ENCODE measurements at regions not wholly inside any gene's neighbourhood (a gene's known extent, or its start where the extent isn't known, plus 50 kb on each side); places are given as distances from the start of the nearest gene placed in this dataset.
"Not testable (repeated sequence)": the region's sequence is repeated elsewhere in the genome, so short reads cannot be mapped to it uniquely, and the experiment has no call there.

DNA sequence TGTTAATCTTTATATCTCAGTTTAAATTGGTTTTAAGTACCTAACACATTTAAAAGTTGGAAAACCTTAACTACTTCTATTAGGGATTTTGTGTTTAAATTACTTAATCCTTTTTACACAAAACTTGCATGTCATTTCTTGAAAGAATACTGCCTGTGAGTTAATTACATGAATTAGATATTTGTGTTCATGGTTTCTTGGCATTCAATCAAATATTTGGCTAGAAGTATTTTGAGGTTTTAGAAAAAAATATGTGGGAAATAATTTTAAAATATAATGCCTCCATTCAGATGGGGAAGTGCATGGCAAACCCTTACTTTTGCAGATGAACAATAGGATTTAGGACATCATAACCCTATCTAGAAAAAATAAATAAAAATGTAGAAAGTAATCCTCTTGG lies 186.5 kb upstream of the SEMA3E start:
- Histone ChIP-seq H3K4me1 (ENCODE audit: control insufficient read depth, insufficient read depth, low read length) (no peaks in the 10 kb centered on the region), H3K9me3 (replicated peaks; ENCODE audit: control insufficient read depth, low read depth, low read length) (no peaks in the 10 kb centered on the region), H3K4me3 (ENCODE audit: low read length) (no peak overlapping the region), H3K27me3 (ENCODE audit: control insufficient read depth, insufficient read depth, low read length) (no peaks in the 10 kb centered on the region), H3K36me3 (ENCODE audit: control insufficient read depth, insufficient read depth, low read length) (no peaks in the 10 kb centered on the region), H3K27ac (ENCODE audit: low read length) (no peak overlapping the region)
- no peak for DNase-seq

DNA sequence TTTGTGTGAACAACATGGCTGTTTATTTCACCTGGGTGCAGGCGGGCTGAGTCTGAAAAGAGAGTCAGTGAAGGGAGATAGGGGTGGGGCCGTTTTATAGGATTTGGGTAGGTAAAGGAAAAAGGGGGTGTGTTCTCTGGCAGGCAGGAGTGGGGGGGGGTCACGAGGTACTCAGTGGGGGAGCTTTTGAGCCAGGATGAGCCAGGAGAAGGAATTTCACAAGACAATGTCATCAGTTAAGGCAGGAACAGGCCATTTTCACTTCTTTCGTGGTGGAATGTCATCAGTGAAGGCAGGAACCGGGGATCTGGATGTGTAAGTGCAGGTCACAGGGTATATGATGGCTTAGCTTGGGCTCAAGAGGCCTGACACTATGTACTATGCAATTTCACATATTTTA lies 184.8 kb upstream of the SEMA3E start:
- not testable (repeated sequence) for DNase-seq; H3K36me3 ChIP-seq (ENCODE audit: control insufficient read depth, insufficient read depth, low read length); H3K4me1 ChIP-seq (ENCODE audit: control insufficient read depth, insufficient read depth, low read length); H3K27ac ChIP-seq (ENCODE audit: low read length); H3K4me3 ChIP-seq (ENCODE audit: low read length); H3K9me3 ChIP-seq (replicated peaks; ENCODE audit: control insufficient read depth, low read depth, low read length); H3K27me3 ChIP-seq (ENCODE audit: control insufficient read depth, insufficient read depth, low read length)
- WGBS (ENCODE audit: insufficient coverage) = 65% methylated on average over 3 of the region's 5 CpGs

DNA sequence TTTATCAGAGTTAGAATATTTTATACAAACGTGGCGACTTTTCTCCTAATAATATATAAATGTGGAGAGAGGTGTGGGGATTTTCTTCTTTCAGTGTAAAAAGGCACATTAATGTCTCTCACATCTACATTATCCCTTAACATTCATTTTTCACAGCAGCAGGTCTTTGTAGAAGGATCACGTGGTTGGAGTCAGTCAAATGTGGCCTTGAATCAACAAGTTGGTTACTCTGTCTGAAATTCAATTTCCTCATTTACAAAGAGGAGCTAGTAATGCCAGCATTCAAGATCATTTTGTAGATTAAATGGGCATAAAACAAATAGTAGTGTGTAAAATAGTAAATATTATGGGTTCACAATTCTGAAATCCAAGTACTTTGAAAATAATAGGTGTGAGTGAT lies 183.1 kb upstream of the SEMA3E start:
- Histone ChIP-seq H3K36me3 (ENCODE audit: control insufficient read depth, insufficient read depth, low read length) (no peaks in the 10 kb centered on the region), H3K9me3 (replicated peaks; ENCODE audit: control insufficient read depth, low read depth, low read length) (no peaks in the 10 kb centered on the region), H3K4me3 (ENCODE audit: low read length) (no peak overlapping the region), H3K27ac (ENCODE audit: low read length) (no peak overlapping the region), H3K27me3 (ENCODE audit: control insufficient read depth, insufficient read depth, low read length) (no peaks in the 10 kb centered on the region), H3K4me1 (ENCODE audit: control insufficient read depth, insufficient read depth, low read length) (no peaks in the 10 kb centered on the region)
- DNase-seq = no peak
- WGBS (ENCODE audit: insufficient coverage) = no CpG with 5 or more reads among the region's 3 CpGs

DNA sequence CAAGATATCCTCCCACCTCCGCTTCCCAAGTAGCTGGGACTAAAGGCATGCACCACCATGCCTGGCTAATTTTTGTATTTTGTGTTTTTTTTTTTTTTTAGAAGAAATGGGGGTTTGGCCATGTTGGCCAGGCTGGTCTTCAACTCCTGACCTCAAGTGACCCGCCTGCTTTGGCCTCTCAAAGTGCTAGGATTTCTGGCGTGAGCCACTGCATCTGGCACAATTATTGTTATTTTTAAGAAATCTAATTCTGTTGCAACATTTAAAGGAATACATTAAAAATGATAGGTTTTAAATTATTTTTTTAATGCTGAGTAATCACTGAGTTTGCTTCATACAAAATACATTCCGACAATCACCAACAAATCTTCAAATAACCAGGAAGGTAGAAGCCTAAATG lies 178.1 kb upstream of the SEMA3E start:
- no peaks in the 10 kb centered on the region for H3K9me3 ChIP-seq (replicated peaks; ENCODE audit: control insufficient read depth, low read depth, low read length)
- H3K36me3 ChIP-seq (ENCODE audit: control insufficient read depth, insufficient read depth, low read length) = no peaks in the 10 kb centered on the region
- H3K27me3 ChIP-seq (ENCODE audit: control insufficient read depth, insufficient read depth, low read length) = no peaks in the 10 kb centered on the region
- no peak for DNase-seq
- H3K4me3 ChIP-seq (ENCODE audit: low read length) = no peak overlapping the region
- WGBS (ENCODE audit: insufficient coverage) = no CpG with 5 or more reads among the region's 4 CpGs
- H3K27ac ChIP-seq (ENCODE audit: low read length) = no peak overlapping the region
- H3K4me1 ChIP-seq (ENCODE audit: control insufficient read depth, insufficient read depth, low read length) = no peaks in the 10 kb centered on the region

DNA sequence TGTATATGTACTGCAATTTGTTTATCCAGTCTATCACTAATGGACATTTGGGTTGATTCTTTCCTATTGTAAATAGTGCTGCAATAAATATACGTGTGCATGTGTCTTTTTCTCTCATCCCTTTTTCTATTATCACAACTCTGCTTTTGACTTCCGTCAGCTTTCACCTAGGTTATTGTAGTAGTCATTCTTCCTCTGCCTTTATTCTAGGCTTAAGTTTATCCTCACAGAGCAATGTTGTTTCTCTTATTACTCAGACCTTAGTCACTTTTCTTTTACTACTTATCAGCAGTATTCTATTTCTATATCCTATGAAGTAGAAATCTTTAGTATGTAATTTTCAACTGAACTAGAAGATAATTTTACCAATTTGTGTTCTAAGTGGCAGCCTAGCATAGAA lies 175.3 kb upstream of the SEMA3E start:
- Histone ChIP-seq H3K9me3 (replicated peaks; ENCODE audit: control insufficient read depth, low read depth, low read length) (no peaks in the 10 kb centered on the region), H3K27me3 (ENCODE audit: control insufficient read depth, insufficient read depth, low read length) (no peaks in the 10 kb centered on the region), H3K36me3 (ENCODE audit: control insufficient read depth, insufficient read depth, low read length) (no peaks in the 10 kb centered on the region), H3K27ac (ENCODE audit: low read length) (no peak overlapping the region), H3K4me1 (ENCODE audit: control insufficient read depth, insufficient read depth, low read length) (no peaks in the 10 kb centered on the region), H3K4me3 (ENCODE audit: low read length) (no peak overlapping the region)
- DNase-seq = no peak
- WGBS (ENCODE audit: insufficient coverage) = no CpG with 5 or more reads among the region's 2 CpGs

DNA sequence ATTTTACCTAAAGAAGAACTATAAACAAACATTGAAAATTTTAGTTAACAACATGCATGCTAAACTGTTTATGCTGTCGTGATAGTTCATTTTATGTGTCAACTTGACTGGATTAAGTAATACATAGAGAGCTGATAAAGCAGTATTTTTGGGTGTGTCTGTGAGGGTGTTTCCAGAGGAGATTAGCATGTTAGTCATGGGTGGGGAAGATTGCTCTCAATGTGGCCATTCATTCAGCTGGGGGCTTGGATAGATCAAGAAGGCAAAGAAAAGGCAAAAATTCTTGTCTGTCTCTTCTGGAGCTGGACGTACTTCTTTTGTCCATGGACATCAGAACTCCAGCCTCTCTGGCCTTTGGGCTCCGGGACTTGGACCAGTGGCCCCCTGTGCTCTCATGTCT lies 172.9 kb upstream of the SEMA3E start:
- Histone ChIP-seq H3K27ac (ENCODE audit: low read length) (no peak overlapping the region), H3K36me3 (ENCODE audit: control insufficient read depth, insufficient read depth, low read length) (no peaks in the 10 kb centered on the region), H3K4me3 (ENCODE audit: low read length) (no peak overlapping the region), H3K9me3 (replicated peaks; ENCODE audit: control insufficient read depth, low read depth, low read length) (no peaks in the 10 kb centered on the region), H3K4me1 (ENCODE audit: control insufficient read depth, insufficient read depth, low read length) (no peaks in the 10 kb centered on the region), H3K27me3 (ENCODE audit: control insufficient read depth, insufficient read depth, low read length) (no peaks in the 10 kb centered on the region)
- no peak for DNase-seq
- WGBS (ENCODE audit: insufficient coverage) = 76% methylated on average over 3 of the region's 3 CpGs

DNA sequence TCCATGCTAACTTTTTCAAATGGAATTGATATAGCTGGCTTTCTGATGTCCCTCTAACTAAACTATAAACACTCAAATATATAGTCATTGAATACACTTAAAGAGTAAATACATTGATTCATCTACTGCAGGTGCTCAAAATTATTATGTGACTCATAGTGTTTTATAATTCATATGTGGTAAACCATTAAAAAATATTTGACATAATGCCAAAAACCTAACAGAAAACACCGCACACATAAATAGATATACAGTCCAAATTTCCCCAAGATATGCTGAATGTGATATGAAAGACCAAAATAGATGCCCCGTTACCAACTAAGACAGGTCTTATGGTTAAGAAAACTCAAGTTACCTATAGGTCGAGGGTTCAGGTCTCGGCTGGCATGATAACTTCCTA lies 171.7 kb upstream of the SEMA3E start:
- no peaks in the 10 kb centered on the region for H3K4me1 ChIP-seq (ENCODE audit: control insufficient read depth, insufficient read depth, low read length)
- H3K9me3 ChIP-seq (replicated peaks; ENCODE audit: control insufficient read depth, low read depth, low read length) = no peaks in the 10 kb centered on the region
- WGBS (ENCODE audit: insufficient coverage) = 100% methylated on average over 2 of the region's 4 CpGs
- H3K27me3 ChIP-seq (ENCODE audit: control insufficient read depth, insufficient read depth, low read length) = no peaks in the 10 kb centered on the region
- DNase-seq = no peak
- H3K36me3 ChIP-seq (ENCODE audit: control insufficient read depth, insufficient read depth, low read length) = no peaks in the 10 kb centered on the region
- no peak overlapping the region for H3K27ac ChIP-seq (ENCODE audit: low read length)
- no peak overlapping the region for H3K4me3 ChIP-seq (ENCODE audit: low read length)

DNA sequence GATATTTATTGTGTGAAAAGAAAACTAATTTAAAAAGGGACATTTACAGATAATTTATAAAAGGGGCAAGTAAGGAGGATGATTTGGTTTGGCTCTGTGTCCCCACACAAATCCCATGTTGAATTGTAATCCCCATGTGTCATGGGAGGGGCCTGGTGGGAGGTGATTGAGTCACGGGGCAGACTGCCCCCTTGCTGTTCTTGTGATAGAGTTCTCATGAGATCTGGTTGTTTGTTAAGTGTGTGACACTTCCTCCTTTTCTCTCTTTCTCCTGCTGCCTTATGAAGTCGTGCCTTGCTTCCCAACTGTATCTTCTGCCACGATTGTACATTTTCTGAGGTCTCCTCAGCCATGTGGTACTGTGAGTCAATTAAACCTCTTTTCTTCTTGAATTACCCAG lies 171.0 kb upstream of the SEMA3E start:
- H3K27ac ChIP-seq (ENCODE audit: low read length) = no peak overlapping the region
- H3K4me1 ChIP-seq (ENCODE audit: control insufficient read depth, insufficient read depth, low read length) = no peaks in the 10 kb centered on the region
- H3K36me3 ChIP-seq (ENCODE audit: control insufficient read depth, insufficient read depth, low read length) = no peaks in the 10 kb centered on the region
- 20% methylated on average over 1 of the region's 3 CpGs for WGBS (ENCODE audit: insufficient coverage)
- no peak overlapping the region for H3K4me3 ChIP-seq (ENCODE audit: low read length)
- no peaks in the 10 kb centered on the region for H3K9me3 ChIP-seq (replicated peaks; ENCODE audit: control insufficient read depth, low read depth, low read length)
- DNase-seq = no peak
- H3K27me3 ChIP-seq (ENCODE audit: control insufficient read depth, insufficient read depth, low read length) = no peaks in the 10 kb centered on the region

DNA sequence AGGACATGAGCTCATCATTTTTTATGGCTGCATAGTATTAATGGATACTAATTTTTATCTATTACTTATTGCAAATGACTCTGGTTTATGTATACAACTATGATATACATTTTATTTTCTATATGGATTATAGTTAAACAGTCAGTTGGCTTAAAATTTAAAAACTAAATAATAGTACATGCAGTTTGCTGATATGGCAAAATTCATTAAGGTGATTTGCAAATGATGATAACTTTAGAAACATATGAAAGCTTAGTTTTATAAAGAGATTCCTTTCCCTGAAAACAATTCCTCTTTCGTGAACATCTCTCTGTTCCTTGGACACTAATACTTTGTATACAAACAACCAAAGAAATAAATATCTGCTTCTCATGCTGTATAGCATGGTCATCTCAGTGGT lies 165.5 kb upstream of the SEMA3E start:
- no CpG with 5 or more reads among the region's 1 CpG for WGBS (ENCODE audit: insufficient coverage)
- Histone ChIP-seq H3K4me3 (ENCODE audit: low read length) (no peak overlapping the region), H3K9me3 (replicated peaks; ENCODE audit: control insufficient read depth, low read depth, low read length) (no peaks in the 10 kb centered on the region), H3K27ac (ENCODE audit: low read length) (no peak overlapping the region), H3K27me3 (ENCODE audit: control insufficient read depth, insufficient read depth, low read length) (no peaks in the 10 kb centered on the region), H3K36me3 (ENCODE audit: control insufficient read depth, insufficient read depth, low read length) (no peaks in the 10 kb centered on the region), H3K4me1 (ENCODE audit: control insufficient read depth, insufficient read depth, low read length) (no peaks in the 10 kb centered on the region)
- no peak for DNase-seq

DNA sequence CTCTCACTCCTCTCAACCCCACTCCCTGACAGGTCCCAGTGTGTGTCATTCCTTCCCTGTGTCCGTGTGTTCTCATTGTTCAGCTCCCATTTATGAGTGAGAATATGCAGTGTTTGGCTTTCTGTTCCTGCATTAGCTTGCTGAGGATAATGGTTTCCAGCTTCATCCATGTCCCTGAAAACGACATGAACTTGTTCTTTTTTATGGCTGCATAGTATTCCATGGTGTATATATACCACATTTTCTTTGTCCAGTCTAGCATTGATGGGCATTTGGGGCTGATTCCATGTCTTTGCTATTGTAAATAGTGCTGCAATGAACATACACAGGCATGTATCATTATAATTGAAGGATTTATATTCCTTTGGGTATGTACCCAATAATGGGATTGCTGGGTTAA lies 163.6 kb upstream of the SEMA3E start:
- DNase-seq; H3K4me3 ChIP-seq (ENCODE audit: low read length); H3K36me3 ChIP-seq (ENCODE audit: control insufficient read depth, insufficient read depth, low read length); H3K27me3 ChIP-seq (ENCODE audit: control insufficient read depth, insufficient read depth, low read length); H3K9me3 ChIP-seq (replicated peaks; ENCODE audit: control insufficient read depth, low read depth, low read length); H3K4me1 ChIP-seq (ENCODE audit: control insufficient read depth, insufficient read depth, low read length); H3K27ac ChIP-seq (ENCODE audit: low read length): not testable (repeated sequence)
- WGBS (ENCODE audit: insufficient coverage) = no CpG with 5 or more reads among the region's 2 CpGs

DNA sequence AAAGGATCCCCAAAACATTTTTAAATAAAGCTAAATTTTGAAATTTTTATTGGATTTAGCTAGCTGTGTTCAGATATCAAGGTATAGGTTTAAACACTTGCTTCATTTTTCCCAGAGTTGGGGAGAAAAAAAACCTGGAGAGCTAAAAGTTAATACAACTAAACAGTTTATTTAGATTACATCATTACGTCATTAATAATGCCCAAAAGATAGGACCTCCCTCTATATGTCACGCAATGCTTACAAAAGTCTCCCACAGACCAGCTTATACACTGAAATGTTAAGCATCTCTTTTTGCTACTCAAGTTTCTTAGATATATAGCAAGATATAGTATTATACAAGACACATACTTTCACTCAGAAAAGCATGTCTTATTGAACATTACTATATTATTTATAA lies 160.0 kb upstream of the SEMA3E start:
- Histone ChIP-seq H3K27ac (ENCODE audit: low read length) (no peak overlapping the region), H3K36me3 (ENCODE audit: control insufficient read depth, insufficient read depth, low read length) (no peaks in the 10 kb centered on the region), H3K9me3 (replicated peaks; ENCODE audit: control insufficient read depth, low read depth, low read length) (no peaks in the 10 kb centered on the region), H3K4me1 (ENCODE audit: control insufficient read depth, insufficient read depth, low read length) (no peaks in the 10 kb centered on the region), H3K4me3 (ENCODE audit: low read length) (no peak overlapping the region), H3K27me3 (ENCODE audit: control insufficient read depth, insufficient read depth, low read length) (no peaks in the 10 kb centered on the region)
- no peak for DNase-seq
- no CpG with 5 or more reads among the region's 2 CpGs for WGBS (ENCODE audit: insufficient coverage)
